NCI-H1930 (cell line): ENCODE measurements at regions not wholly inside any gene's neighbourhood (a gene's known extent, or its start where the extent isn't known, plus 50 kb on each side); places are given as distances from the start of the nearest gene placed in this dataset.

Experiments used
- DNase-seq, 2 experiments: peaks; one replicate each; lab custom pipeline; 2025; lab: John Stamatoyannopoulos, UW

DNA sequence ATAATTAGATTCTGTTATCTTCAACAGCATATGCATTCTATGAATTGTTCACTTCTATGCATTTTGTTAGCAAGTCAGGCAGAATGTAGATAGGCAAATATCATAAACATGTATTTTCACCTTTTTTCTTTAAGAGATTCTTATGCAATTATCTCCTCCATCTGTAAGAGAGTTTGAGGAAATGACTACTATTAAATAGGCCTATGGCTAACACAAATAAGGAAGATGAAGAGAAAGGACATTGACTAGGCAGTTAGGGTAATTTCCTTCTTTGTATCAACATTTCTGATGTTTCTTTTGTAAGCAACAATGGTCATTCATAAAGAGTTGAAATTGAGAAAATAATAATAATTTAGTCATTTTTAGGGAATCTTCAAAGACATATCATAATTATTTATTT, 145.2 kb upstream of the CDH12 start:
- DNase-seq = no peak

DNA sequence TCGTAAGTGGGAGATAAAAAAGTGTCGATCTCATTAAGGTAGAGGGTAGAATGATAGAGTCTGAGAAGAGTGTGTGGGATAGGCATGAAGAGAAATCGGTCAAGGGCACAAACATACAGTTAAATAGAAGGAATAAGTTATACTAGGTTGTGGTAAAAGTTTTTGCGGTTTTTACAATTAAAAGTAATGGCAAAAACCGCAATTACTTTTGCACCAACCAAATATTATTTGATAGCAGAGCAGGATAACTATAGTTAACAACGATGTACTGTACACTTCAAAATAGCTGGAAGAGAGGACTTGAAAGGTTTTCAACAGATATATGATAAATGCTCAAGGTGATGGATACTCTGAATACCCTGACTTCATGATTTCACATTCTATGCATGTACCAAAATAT, 135.8 kb upstream of the CDH12 start:
- no peak for DNase-seq

DNA sequence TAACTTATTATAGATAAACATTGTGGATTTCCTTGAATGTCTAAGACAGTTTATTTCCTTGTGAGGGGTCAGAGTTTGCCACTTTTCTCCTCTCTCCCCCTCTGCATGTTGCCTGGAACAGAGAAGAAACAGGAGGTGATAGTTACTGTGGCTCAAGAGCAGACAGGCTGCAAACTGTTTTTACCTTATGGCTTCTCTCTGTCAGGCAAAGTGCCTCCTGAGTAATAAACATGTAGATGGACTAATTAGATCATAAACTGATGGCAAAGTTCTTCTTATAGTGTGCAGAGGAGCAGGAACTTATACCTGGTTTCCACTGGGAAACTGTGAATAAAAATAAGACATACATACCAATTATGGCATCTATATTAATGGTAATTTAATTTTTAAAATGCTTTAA, 133.1 kb upstream of the CDH12 start:
- no peak for DNase-seq

DNA sequence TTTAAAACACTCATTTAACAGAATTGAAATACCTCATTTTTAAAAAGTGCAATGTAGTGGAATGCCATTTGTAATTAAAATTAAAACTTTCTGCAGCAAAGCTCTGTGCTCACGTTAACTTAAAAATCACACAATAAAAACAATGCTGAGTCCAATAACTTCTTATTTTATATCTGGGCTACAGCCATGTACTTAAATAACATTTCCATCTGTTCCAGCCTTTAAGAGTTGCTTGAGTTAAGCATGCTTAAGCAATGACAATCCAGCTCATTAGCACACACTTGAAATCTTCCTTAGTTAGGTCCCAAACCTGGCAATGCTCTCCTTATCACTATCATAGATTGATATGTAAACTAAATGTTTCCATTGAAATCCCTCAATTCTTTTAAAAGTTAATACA, 132.3 kb upstream of the CDH12 start:
- no peak for DNase-seq

DNA sequence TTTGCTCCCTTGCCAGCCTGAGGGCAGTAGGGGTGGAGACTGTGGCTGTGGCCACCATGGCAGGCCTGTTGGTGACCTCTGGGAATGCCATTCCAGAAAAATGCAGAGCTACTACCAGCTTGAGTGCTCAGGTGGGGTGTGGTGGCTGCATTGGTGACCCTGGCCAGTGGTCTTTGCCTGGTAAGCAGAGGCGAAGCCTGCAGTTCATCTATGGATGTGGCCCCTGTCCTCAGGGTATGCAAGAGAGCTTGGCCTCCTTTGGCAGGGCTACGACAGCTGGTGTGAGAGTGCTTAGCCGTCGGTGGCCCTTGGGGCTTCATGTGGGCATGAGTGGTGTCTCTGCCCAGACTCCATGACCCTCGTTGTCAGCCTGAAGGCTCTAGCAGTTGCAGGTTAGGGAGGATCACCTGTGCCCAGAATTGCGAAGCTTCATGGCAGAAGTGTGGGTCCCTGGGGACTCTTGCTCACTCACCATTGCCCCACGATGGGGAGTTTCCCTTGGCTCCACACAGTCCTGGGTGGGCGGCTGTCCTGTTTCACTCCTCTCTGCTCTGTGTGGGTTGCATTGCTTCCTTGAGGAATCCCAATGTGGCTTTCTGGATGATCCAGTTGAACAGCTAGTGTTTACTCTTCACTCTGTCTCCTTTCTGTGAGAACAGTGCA, 117.9 kb upstream of the CDH12 start:
- no peak for DNase-seq

DNA sequence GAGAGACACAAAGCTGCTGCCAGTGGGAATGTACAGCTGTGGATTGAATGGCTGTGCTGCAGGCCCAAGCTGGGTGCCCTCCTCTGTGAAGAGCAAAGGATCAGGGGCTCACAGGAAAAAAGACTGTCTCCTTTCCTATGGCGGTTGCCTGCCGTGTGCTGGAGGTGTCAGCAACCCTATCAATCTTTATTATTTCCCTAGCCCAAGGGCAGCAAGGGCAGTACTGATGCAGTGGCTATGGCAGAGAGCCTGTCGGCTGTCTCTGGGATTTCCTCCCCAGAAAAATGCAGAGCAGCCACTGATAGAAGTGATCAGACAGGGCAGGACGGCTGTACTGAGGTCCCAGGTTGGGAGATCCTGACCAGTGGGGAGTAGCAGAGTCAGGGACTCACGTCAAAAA, 117.3 kb upstream of the CDH12 start:
- no peak for DNase-seq

DNA sequence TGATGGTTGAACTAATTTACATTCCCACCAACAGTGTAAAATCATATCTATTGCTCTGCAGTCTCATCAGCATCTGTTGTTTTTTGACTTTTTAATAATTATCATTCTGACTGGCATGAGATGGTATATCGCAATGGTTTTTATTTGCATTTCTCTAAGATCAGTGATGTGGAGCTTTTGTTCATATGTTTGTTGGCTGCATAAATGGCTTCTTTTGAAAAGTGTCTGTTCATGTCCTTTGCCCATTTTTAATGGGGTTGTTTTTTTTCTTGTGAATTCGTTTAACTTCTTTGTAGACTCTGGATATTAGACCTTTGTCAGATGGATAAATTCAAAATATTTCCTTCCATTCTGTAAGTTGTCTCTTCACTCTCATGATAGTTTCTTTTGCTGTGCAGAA, 115.2 kb upstream of the CDH12 start:
- no peak for DNase-seq

DNA sequence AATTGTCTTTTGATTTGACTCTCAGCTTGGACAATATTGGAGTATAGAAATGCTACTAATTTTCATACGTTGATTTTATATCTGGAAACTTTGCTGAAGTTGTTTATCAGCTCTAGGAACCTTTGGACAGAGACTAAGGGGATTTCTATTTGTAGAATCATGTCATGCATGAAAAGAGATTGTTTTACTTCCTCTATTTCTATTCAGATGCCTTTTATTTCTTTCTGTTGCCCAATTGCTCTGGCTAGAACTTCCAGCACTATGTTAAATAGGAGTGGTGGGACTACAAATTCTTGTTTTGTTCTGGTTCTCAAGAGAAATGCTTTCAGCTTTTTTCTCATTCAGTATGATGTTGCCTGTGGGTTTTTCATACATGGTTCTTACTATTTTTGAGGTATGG, 112.8 kb upstream of the CDH12 start:
- DNase-seq = no peak

DNA sequence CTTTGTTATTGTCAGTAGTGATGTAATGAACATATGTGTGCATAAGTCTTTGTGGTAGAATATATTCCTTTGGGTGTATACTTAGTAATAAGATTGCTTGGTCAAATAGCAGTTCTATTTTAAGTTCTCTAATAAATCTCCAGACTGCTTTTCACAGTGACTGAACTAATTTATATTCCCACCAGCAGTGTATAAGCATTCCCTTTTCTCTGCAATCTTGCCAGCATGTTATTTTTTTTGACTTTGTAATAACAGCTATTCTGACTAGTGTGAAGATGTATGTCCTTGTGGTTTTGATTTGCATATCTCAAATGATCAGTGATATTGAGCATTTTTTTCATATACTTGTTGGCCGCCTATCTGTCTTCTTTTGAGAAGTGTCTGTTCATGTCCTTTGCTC, 111.5 kb upstream of the CDH12 start:
- DNase-seq = no peak

DNA sequence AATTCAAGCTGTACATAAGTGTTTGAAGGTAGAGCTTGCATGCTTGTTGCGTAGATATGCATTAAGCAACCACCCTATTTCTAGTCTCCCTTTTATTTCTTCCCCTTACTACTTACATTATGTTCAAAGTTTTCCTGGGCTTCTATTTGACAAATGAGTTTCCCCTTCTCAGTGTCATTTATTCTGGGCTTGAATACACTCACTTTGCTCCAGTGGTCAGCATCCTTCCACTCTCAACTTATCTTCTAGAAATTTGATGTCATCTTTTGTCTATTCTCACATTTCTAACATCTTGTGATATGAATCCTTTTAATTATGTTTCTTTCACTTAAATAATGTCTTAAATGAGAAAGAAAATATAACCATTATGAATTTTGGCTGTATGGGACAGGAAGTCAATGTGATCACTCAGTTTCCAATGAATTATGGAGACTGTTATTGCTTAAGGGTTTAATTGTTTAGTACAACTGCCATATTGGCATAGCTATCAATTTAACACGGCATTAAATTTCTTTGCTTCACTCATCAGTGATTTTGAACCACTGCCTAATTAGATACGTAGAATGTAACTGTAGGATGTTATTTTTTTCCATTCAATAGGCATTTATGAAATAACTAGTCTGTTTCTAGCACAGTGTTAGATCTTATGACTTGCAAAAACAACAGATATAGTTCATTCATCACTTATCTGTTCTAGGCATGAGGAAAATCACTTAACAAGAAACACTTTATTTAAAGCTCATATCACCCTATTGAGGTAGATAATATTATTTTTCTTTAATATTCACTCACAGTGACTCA, 105.5 kb upstream of the CDH12 start:
- DNase-seq = no peak

DNA sequence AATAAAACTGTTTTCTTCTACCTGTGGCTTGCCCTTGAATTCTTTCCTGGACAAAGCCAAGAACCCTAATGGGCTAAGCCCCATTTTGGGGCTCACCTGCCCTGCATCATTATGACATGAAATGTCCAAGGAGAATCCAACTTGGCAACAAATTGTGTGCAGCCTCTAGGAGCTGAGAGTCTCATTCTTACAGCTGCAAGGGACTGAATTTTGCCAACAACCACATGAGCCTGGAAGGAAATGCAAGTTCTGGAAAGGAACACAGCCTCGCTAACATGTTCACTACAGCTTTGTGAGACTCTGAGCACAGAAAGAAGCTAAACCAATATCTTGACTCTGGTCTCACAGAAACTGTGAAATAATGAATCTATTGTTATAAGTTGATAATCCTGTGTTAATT, 94.8 kb upstream of the CDH12 start:
- DNase-seq = no peak

DNA sequence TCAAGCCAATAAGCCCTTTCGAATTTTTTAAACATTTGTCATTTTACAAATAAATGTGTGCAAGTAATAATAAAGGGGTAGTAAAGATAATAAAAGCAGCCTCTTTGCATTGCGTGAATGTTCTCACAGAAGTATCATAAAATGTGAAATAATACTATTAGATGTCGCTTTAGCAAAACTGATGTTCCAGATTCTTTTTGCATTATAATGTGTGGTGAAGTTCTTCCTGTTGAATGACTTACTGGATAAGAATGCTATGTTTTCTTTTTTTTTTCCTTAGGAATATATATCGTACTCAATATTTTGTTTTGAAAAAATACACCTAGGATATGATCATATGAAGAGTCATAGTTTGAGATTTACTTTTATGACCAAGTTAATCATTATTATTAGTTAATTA, 85.2 kb upstream of the CDH12 start:
- no peak for DNase-seq

DNA sequence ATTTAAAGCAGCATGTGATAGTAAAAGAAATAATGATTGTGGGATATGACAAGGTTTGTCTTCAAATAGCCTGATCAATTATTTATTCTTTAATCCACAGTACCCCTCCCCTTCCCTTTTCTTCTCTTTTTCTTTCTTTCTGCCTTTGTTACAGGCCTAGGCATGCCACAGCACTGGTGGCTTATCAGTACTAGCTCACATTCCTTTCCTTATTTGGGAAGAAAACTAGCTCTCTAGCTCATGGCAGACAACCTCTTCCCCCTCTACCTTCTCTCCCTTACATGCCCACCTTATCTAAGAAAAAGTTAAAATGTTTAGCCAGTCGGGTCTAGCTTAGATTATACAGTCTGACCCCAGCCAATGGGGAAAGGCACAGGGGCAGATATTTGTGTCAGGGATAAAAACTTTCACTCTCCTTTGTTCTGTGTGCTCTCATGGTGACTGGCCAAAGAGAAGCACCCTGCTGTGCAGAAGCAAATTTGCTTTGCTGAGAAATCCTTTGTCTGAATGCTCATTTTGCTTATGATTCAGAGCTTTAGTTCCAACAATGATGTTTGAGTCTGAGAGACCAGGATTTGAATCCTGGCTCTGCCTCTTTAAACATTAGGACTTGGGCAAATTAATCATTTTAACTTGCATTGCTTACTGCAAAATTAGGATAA, 75.8 kb upstream of the CDH12 start:
- no peak for DNase-seq

DNA sequence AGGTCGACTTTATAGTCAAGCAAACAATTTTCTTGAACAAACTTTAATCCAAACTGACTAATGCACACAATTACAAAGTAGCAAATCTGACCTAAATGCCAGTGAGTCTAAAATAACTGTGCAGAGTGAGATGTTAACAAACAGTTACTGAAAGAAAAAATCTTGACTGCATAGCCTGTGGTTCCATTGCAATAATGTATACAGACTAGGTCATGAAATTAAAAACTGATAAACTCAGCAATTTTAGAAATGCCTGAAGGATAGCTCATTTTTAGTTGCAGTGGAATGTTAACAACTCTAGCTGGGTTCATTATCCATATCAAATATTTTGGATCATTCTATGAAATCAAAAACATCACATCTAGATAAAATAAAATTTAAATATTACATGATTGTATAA, 73.4 kb upstream of the CDH12 start:
- DNase-seq = no peak

DNA sequence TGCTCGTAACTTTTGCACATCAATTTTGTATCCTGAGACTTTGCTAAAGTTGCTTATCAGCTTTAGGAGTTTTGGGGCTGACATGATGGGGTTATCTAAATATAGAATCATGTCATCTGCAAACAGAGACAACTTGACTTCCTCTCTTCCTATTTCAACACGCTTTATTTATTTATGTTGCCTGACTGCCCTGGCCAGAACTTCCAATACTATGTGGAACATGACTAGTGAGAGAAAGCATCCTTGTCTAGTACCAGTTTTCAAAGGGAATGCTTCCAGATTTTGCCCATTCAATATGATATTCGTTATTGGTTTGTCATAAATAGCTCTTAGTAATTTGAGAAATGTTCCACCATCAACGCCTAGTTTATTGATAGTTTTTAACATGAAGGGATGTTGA, 65.4 kb upstream of the CDH12 start:
- no peak for DNase-seq

DNA sequence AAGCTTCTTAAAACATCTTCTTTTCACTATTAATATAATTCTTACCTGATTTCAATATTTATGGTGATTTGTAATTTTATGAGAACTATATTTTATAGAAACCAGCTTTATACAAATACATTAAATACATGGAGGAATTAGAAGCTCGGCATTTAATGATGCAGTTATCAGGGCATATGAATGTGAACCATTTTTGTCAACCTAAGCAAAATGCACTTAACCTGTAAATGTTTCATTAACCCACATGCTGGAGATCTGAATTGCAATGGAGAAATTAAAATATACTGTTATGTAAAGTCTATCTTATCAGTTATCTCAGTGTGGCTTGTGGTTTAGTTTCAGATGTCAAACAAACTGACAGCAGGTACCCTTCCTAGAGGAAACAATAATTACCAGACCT, 63.2 kb upstream of the CDH12 start:
- no peak for DNase-seq

DNA sequence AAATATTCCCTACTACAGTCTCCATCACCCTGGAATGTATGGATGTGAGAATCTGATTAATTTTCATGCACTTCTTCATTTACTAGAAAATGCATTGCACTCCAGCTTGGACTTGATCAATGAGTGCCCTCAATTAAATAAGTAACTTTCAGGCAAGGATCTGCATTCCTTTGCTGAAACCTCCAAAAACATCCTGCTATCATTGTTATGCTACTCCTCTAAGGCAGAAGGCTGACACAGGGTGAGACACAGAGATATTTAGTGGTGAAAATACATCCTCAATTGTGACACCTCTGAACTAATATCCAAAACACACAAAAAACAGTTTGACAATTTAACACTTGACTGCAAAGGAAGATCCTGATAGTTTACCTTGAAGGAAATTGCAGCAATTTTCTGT, 57.9 kb upstream of the CDH12 start:
- DNase-seq = no peak

DNA sequence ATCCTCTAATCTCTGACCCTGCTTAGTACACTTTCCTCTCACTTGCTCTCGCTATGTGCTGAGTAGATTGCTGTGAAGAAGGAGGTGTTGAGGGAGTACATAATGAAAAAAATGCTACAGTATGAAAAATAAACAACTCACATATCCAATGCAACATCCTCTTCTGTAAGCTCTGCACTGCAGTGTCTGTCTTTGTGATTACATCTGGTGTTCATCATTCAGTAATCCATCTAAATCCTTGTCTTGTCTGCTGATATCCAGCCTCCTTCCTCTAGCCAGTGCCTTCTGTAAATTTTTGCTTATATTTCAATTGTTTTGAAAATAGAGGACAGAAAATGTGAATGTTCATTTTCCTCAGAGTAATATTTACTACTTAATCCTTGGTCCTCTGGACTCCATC, 57.4 kb upstream of the CDH12 start:
- DNase-seq = no peak

DNA sequence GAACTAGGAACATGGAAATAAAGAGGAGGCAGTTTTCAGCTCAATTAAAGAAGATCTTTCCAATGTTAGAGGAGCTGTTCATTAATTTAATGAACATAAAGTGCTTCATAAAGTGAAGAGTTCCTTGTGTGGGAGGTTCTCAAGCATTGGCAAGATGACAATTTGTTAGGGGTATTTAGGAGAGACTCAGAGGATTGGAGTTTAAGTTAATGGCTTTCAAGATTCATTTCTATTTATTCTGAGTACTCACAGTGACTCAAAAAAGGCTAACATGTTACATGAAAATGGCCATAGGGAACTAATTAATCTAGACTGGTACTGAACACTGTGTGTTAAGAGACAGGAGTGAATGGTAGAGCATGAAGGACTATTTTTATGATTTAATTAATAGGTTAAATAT, 55.4 kb upstream of the CDH12 start:
- no peak for DNase-seq

DNA sequence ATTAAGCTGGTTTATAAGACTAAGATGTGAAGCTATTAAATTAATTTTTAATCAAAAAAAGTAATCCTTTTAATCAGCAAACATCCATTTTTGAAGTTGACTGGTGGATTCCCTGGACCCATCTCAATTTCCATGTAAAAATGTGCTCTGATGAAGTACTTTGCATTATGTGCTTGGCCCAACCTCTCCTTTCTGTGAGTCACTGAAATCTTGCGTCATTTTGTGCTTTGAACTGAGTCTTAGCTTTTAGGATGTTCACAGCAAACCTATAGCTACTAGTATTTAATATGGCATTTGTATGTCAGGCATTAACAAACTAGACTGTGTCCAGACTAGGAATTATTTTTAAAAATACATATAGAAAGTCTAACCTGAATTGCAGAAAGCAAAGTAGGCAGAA, 55.0 kb upstream of the CDH12 start:
- DNase-seq = no peak
